Lower leg skin (tissue), 4 donors: ENCODE measurements at regions not wholly inside any gene's neighbourhood (a gene's known extent, or its start where the extent isn't known, plus 50 kb on each side); places are given as distances from the start of the nearest gene placed in this dataset.

Source experiments
- DNase-seq, 2 donors: peaks; one replicate each; pipeline ENCODE4 v3.0.0-alpha.2; 2019; ENCODE audit warnings: low spot score in 2 of 2
- H3K4me3 ChIP-seq: fragments of 200-600 bp; sonication (generic); 2 replicates; pipeline ENCODE4 v1.5.1; 2017; ENCODE audit warnings: mild to moderate bottlenecking, low read depth; ENCODE audit not compliant: poor library complexity, severe bottlenecking
- POLR2A ChIP-seq, 2 donors: fragments of 450-650 bp; IDR thresholded peaks; one replicate each; pipeline ENCODE4 v1.6.1; 2016 to 2017; ENCODE audit warnings: antibody characterized with exemption in 2 of 2, mild to moderate bottlenecking in 1 of 2, moderate library complexity in 1 of 2
- WGBS, 2 donors: methylation state at CpG; one replicate each; pipeline ENCODE4 v1.1.5; 2018; 5-methylcytosine and 5-hydroxymethylcytosine counted together
- intact Hi-C: fragments of 100-400 bp; cut with DNase I; formaldehyde crosslinking; loops from one replicate; pipeline ENCODE4 v1.15.0; 2023; ENCODE audit warnings: low total_unique reads
- TF ChIP-seq, protein P1 (sequence below), 3 donors: fragments of 450-650 bp; IDR thresholded peaks; one replicate each; pipeline ENCODE4 v1.5.1; 2016; ENCODE audit warnings: antibody characterized with exemption in 3 of 3, mild to moderate bottlenecking in 3 of 3, moderate library complexity in 2 of 3

DNA sequence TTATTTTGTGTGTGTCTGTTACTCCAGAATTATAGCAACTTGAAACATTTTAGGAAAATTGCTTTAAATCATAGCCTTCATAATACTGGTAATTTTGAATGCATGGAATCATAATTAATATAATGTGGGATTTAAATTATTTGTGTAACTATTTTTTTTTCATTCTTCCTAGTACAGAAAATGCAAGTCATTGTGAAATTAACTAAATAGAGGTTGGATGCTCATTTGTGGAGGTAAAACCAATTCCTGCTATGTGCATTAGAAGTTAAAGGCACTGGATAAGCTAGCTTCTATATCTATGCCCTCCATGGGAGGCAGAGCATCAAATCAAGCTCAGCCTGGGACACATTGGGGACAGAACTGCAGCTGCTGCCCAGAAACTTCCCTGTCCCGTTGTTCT lies 1048.5 kb upstream of the PABPC4L start:
- intact Hi-C loops: no loop called here
- no peak for TF ChIP-seq POLR2A (IDR thresholded peaks at IDR 0.05)
- TF ChIP-seq, protein P1, sequence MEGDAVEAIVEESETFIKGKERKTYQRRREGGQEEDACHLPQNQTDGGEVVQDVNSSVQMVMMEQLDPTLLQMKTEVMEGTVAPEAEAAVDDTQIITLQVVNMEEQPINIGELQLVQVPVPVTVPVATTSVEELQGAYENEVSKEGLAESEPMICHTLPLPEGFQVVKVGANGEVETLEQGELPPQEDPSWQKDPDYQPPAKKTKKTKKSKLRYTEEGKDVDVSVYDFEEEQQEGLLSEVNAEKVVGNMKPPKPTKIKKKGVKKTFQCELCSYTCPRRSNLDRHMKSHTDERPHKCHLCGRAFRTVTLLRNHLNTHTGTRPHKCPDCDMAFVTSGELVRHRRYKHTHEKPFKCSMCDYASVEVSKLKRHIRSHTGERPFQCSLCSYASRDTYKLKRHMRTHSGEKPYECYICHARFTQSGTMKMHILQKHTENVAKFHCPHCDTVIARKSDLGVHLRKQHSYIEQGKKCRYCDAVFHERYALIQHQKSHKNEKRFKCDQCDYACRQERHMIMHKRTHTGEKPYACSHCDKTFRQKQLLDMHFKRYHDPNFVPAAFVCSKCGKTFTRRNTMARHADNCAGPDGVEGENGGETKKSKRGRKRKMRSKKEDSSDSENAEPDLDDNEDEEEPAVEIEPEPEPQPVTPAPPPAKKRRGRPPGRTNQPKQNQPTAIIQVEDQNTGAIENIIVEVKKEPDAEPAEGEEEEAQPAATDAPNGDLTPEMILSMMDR (IDR thresholded peaks at IDR 0.05): no peak
- 42 to 50% methylated on average over 1 of the region's 1 CpG for WGBS, 2 donors
- no peak for DNase-seq
- no peak overlapping the region for H3K4me3 ChIP-seq

DNA sequence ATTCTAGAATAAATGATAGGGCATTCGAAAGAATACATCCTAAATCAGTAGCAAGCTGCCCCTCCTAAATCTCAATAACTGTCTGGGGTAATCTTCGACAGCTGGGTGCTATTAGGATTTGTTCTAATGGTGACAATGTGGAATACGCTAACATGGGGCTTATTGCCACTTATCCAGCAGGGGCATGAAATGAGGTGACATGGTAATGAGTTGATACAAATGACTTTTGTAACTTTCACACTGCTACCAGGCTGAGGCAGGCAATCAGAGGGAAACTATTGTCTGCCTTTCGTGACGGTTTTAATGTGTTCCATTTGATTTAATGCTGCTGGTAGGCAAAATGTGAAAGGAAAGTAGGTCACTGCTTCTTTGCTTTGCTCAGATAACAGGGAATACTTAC lies 1047.4 kb upstream of the PABPC4L start:
- H3K4me3 ChIP-seq: no peak overlapping the region
- 60 to 67% methylated on average over 5 of the region's 5 CpGs for WGBS, 2 donors
- intact Hi-C loops: no loop called here
- TF ChIP-seq, protein P1 (IDR thresholded peaks at IDR 0.05): no peak
- no peak for TF ChIP-seq POLR2A (IDR thresholded peaks at IDR 0.05)
- DNase-seq: no peak

DNA sequence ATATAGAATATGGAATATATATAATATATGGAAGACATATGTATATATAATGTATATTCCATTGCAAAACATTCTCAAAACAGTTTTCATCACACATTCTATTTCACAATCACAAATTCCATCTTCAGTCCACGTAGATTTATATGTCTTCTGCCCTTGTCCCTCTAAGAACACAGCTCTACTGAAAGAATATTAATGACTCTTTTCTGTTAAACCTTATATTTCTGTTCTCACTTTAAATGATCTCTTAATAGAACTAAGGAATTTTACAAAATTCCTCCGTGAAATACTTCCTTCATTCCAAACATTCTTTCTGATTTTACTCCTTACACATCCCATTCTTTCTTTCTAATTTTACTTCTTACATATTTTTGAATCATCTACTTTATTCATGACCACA lies 1043.1 kb upstream of the PABPC4L start:
- H3K4me3 ChIP-seq: no peak overlapping the region
- WGBS, 2 donors: 30 to 41% methylated on average over 2 of the region's 2 CpGs

DNA sequence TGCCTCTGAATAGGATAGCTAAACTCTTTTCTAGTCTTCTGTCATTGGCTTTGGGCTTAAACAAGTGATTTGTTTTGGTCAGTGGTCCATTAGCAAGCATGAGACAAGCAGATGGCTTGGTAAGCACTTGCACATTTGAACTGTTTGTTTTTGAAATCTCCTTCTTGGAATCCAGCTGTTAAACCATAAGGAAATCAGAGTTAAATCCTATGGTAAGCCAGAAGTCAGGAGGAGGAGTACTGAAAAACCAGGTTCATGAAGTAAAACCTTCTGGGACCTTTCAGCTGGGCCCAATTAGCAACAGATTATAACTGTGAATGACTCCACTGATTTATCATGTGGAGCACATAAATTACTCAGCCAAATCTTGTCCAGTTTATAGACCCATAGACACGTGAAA lies 1042.5 kb upstream of the PABPC4L start:
- H3K4me3 ChIP-seq: no peak overlapping the region
- DNase-seq: no peak
- intact Hi-C loops: no loop called here
- 40 to 43% methylated on average over 1 of the region's 1 CpG for WGBS, 2 donors
- TF ChIP-seq POLR2A (IDR thresholded peaks at IDR 0.05): no peak
- TF ChIP-seq, protein P1 (IDR thresholded peaks at IDR 0.05): no peak

More for the DNA sequence above, 1043.1 kb upstream of the PABPC4L start:
- intact Hi-C loops: no loop called here
- no peak for DNase-seq
- TF ChIP-seq POLR2A (IDR thresholded peaks at IDR 0.05): no peak
- TF ChIP-seq, protein P1 (IDR thresholded peaks at IDR 0.05): no peak

DNA sequence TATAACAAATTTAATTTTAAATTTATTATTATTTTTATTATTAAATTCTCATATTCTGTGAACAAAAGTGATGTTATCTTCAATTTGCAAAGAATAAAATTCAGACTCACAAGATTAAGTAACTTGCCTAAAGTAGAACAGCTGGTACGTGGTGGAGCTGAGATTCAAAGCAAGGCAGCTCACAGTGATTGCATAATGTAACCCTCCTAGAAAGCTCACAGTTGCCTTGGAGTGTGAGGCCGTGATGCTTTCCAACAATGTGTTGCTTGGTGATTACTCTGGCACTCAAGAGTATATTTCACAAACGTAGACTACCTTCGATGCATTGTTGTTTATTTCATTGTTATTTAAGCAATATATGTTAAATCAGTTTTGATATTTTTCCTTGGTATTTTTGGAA lies 1039.2 kb upstream of the PABPC4L start:
- no peak overlapping the region for H3K4me3 ChIP-seq
- WGBS, 2 donors: 74 to 75% methylated on average over 4 of the region's 4 CpGs
- no peak for TF ChIP-seq POLR2A (IDR thresholded peaks at IDR 0.05)
- TF ChIP-seq, protein P1 (IDR thresholded peaks at IDR 0.05): no peak
- DNase-seq: no peak
- intact Hi-C loops: no loop called here

DNA sequence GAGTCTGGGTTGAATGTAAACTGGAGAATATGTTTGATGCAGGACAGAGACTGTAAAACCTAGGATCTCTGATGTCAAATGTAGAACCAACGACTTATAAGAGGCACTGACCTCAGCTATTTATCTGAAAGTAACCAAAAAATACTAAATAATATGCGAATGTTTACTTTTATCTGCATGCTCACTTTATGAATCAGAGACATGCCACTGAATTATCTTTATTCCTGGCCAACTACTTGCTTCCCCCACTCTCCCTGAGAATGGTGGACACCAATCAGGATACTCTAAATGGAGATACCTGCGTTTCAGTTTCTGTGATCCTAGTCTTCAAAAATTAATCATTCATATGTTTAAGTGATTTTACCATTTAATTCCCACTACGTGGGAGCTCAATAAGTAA lies 1038.4 kb upstream of the PABPC4L start:
- no peak overlapping the region for H3K4me3 ChIP-seq
- TF ChIP-seq POLR2A (IDR thresholded peaks at IDR 0.05): no peak
- TF ChIP-seq, protein P1 (IDR thresholded peaks at IDR 0.05): no peak
- no peak for DNase-seq
- 74 to 81% methylated on average over 4 of the region's 4 CpGs for WGBS, 2 donors
- intact Hi-C loops: no loop called here
